Caco-2 (cell line): ENCODE measurements at regions not wholly inside any gene's neighbourhood (a gene's known extent, or its start where the extent isn't known, plus 50 kb on each side); places are given as distances from the start of the nearest gene placed in this dataset.

Experiments
- BruUV-seq: library from RNA; stranded (reverse); fragments of 400-500 nt; replicated peaks from 2 replicates; lab custom pipeline; 2021; lab: Mats Ljungman, UMichigan
- CTCF ChIA-PET: fragments of 300-600 bp; sonication (Branson Sonifier 250); formaldehyde crosslinking; loops from one replicate; lab custom pipeline; 2022; ENCODE audit warnings: antibody characterized with exemption; lab: Charles Lee
- POLR2A ChIA-PET: fragments of 300-600 bp; sonication (Branson Sonifier 250); formaldehyde crosslinking; loops from one replicate; lab custom pipeline; 2022; ENCODE audit warnings: antibody characterized with exemption; lab: Charles Lee
- DNase-seq, 2 experiments: peaks; one replicate each; pipeline versions ENCODE4 v3.0.0 to v3.0.0-alpha.2; 2020 to 2022
- H3K27me3 ChIP-seq: replicated peaks from 2 replicates; pipeline ENCODE4 v1.6.0; 2011; ENCODE audit warnings: low read length; ENCODE audit not compliant: control insufficient read depth, insufficient read depth
- H3K36me3 ChIP-seq: 2 replicates; pipeline ENCODE4 v1.5.1; 2011; ENCODE audit warnings: low read length; ENCODE audit not compliant: control insufficient read depth, insufficient read depth
- H3K4me1 ChIP-seq: fragments of 250-450 bp; sonication (Bioruptor Pico); 2 replicates; pipeline ENCODE4 v1.5.1; 2020; ENCODE audit warnings: mild to moderate bottlenecking
- H3K4me3 ChIP-seq: 2 replicates; pipeline ENCODE4 v1.5.1; 2011; ENCODE audit warnings: low read depth, mild to moderate bottlenecking, control low read depth, low read length
- H3K9me3 ChIP-seq: fragments of 250-450 bp; sonication (Bioruptor Pico); 2 replicates; pipeline ENCODE4 v1.5.1; 2020; ENCODE audit warnings: mild to moderate bottlenecking, moderate library complexity
- H3K27ac Mint-ChIP-seq: one replicate; pipeline ENCODE4 v1.8.0; 2022; ENCODE audit warnings: mixed read lengths; ENCODE audit not compliant: unreplicated experiment
- H3K27me3 Mint-ChIP-seq: one replicate; pipeline ENCODE4 v1.8.0; 2022; ENCODE audit warnings: mixed read lengths; ENCODE audit not compliant: insufficient read depth, unreplicated experiment
- H3K36me3 Mint-ChIP-seq: one replicate; pipeline ENCODE4 v1.8.0; 2022; ENCODE audit warnings: mild to moderate bottlenecking, mixed read lengths; ENCODE audit not compliant: insufficient read depth, unreplicated experiment
- H3K4me1 Mint-ChIP-seq: one replicate; pipeline ENCODE4 v1.8.0; 2022; ENCODE audit warnings: low read depth, mixed read lengths; ENCODE audit not compliant: unreplicated experiment
- H3K4me3 Mint-ChIP-seq: one replicate; pipeline ENCODE4 v1.8.0; 2022; ENCODE audit warnings: mild to moderate bottlenecking, moderate library complexity, mixed read lengths; ENCODE audit not compliant: unreplicated experiment
- H3K9me3 Mint-ChIP-seq: one replicate; pipeline ENCODE4 v1.8.0; 2022; ENCODE audit warnings: mixed read lengths; ENCODE audit not compliant: unreplicated experiment
- intact Hi-C: fragments of 100-400 bp; cut with micrococcal nuclease; formaldehyde crosslinking; loops from one replicate; pipeline ENCODE4 v1.10.0; 2022; ENCODE audit not compliant: unreplicated experiment
- TF ChIP-seq, protein P1 (sequence below), 2 experiments: fragments of 200-600 bp in 1 of 2; IDR thresholded peaks; 1 replicate in 1 of 2; 2 replicates in 1 of 2; pipeline versions ENCODE4 v1.5.1 to v1.8.0; 2011 to 2022; ENCODE audit warnings: antibody characterized with exemption in 1 of 2, control low read depth in 1 of 2, inconsistent platforms in 1 of 2, low read depth in 1 of 2, low read length in 1 of 2, mild to moderate bottlenecking in 1 of 2, moderate library complexity in 1 of 2; ENCODE audit not compliant: insufficient read depth in 1 of 2, severe bottlenecking in 1 of 2, unreplicated experiment in 1 of 2

GRCh38 chr5:143459433-143459832 lies 55.9 kb upstream of the NR3C1 start:
- Mint-ChIP-seq H3K4me1 (no peaks in the 10 kb centered on the region), H3K27ac (no peak overlapping the region), H3K27me3 (no peaks in the 10 kb centered on the region), H3K36me3 (no peaks in the 10 kb centered on the region), H3K4me3 (no peak overlapping the region), H3K9me3 (no peaks in the 10 kb centered on the region)
- no TSS peak for BruUV-seq
- Histone ChIP-seq H3K36me3 (no peaks in the 10 kb centered on the region), H3K9me3 (no peaks in the 10 kb centered on the region; the same call in 1 of the 2 replicates), H3K27me3 (no peaks in the 10 kb centered on the region), H3K4me1 (peaks cover 5% of the 10 kb centered on the region; the same call in 1 of the 2 replicates), H3K4me3 (no peak overlapping the region)
- ChIA-PET CTCF (no interaction called here), POLR2A (no interaction called here)
- DNase-seq: no peak
- TF ChIP-seq, protein P1, sequence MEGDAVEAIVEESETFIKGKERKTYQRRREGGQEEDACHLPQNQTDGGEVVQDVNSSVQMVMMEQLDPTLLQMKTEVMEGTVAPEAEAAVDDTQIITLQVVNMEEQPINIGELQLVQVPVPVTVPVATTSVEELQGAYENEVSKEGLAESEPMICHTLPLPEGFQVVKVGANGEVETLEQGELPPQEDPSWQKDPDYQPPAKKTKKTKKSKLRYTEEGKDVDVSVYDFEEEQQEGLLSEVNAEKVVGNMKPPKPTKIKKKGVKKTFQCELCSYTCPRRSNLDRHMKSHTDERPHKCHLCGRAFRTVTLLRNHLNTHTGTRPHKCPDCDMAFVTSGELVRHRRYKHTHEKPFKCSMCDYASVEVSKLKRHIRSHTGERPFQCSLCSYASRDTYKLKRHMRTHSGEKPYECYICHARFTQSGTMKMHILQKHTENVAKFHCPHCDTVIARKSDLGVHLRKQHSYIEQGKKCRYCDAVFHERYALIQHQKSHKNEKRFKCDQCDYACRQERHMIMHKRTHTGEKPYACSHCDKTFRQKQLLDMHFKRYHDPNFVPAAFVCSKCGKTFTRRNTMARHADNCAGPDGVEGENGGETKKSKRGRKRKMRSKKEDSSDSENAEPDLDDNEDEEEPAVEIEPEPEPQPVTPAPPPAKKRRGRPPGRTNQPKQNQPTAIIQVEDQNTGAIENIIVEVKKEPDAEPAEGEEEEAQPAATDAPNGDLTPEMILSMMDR (IDR thresholded peaks at IDR 0.05; ENCODE audit: insufficient read depth in 1 of 2, low read depth in 1 of 2, low read length in 1 of 2, severe bottlenecking in 1 of 2, unreplicated experiment in 1 of 2): no peak
- intact Hi-C loops: no loop called here

- H3K27me3 Mint-ChIP-seq: no peaks in the 10 kb centered on the region
- H3K4me3 Mint-ChIP-seq: no peak overlapping the region
- TF ChIP-seq, protein P1 (IDR thresholded peaks at IDR 0.05; ENCODE audit: insufficient read depth in 1 of 2, low read depth in 1 of 2, low read length in 1 of 2, severe bottlenecking in 1 of 2, unreplicated experiment in 1 of 2): no peak
- POLR2A ChIA-PET: interaction anchor here (0.5 kb wide), 1 partner anchor 10 kb away, joined by 5 read pairs; no protein-coding TSS in a partner anchor
- H3K9me3 Mint-ChIP-seq: peaks cover 10% of the 10 kb centered on the region
- Histone ChIP-seq H3K27me3 (no peaks in the 10 kb centered on the region), H3K4me1 (no peaks in the 10 kb centered on the region), H3K9me3 (no peaks in the 10 kb centered on the region; the same call in none of the 2 replicates), H3K4me3 (no peak overlapping the region), H3K36me3 (no peaks in the 10 kb centered on the region)
- intact Hi-C loops: no loop called here
- H3K36me3 Mint-ChIP-seq: no peaks in the 10 kb centered on the region
- no peak for DNase-seq
- BruUV-seq: no TSS peak
- H3K4me1 Mint-ChIP-seq: no peaks in the 10 kb centered on the region
- CTCF ChIA-PET: no interaction called here
- no peak overlapping the region for H3K27ac Mint-ChIP-seq
These were observed 53.6 kb upstream of the NR3C1 start for GRCh38 chr5:143456952-143457547.

DNA sequence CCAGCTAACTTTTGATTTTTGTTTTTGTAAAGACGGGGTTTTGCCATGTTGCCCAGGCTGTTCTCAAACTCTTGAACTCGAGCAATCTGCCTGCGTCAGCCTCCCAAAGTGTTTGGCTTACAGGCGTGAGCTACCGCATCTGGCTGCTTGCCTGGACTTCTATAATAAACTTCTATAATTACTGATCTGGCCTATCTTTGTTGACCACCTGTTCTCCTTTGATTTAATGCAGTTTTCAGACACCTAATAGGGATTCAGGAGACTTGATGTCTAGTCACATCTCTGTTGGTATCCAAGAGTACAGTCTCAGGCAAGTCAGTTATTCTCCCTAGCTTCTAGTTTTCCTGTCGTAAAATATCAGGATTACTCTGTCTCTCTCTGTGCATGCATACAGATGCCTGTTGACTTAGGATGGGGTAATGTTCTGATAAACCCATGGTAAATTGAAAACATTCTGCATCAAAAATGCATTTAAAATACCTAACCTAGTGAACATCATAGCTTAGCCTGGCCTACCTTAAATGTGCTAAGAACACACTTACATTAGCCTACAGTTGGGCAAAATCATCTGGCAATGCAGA lies 51.5 kb upstream of the NR3C1 start:
- Histone ChIP-seq H3K9me3 (no peaks in the 10 kb centered on the region; the same call in none of the 2 replicates), H3K36me3 (no peaks in the 10 kb centered on the region), H3K4me1 (no peaks in the 10 kb centered on the region), H3K27me3 (no peaks in the 10 kb centered on the region), H3K4me3 (no peak overlapping the region)
- POLR2A ChIA-PET: no interaction called here
- CTCF ChIA-PET: no interaction called here
- Mint-ChIP-seq H3K27me3 (no peaks in the 10 kb centered on the region), H3K36me3 (no peaks in the 10 kb centered on the region), H3K27ac (no peak overlapping the region), H3K4me1 (no peaks in the 10 kb centered on the region), H3K4me3 (no peak overlapping the region), H3K9me3 (peaks cover 10% of the 10 kb centered on the region)
- DNase-seq: no peak
- intact Hi-C loops: no loop called here
- no TSS peak for BruUV-seq
- TF ChIP-seq, protein P1 (IDR thresholded peaks at IDR 0.05; ENCODE audit: insufficient read depth in 1 of 2, low read depth in 1 of 2, low read length in 1 of 2, severe bottlenecking in 1 of 2, unreplicated experiment in 1 of 2): no peak
